Fibroblast of peridontal ligament (primary cell): ENCODE measurements at regions not wholly inside any gene's neighbourhood (a gene's known extent, or its start where the extent isn't known, plus 50 kb on each side); places are given as distances from the start of the nearest gene placed in this dataset.
"Not testable (repeated sequence)": the region's sequence is repeated elsewhere in the genome, so short reads cannot be mapped to it uniquely, and the experiment has no call there.

ENCODE experiments used
- DNase-seq: peaks from one replicate; pipeline ENCODE4 v3.0.0-alpha.2; 2010; ENCODE audit errors: extremely low read depth

DNA sequence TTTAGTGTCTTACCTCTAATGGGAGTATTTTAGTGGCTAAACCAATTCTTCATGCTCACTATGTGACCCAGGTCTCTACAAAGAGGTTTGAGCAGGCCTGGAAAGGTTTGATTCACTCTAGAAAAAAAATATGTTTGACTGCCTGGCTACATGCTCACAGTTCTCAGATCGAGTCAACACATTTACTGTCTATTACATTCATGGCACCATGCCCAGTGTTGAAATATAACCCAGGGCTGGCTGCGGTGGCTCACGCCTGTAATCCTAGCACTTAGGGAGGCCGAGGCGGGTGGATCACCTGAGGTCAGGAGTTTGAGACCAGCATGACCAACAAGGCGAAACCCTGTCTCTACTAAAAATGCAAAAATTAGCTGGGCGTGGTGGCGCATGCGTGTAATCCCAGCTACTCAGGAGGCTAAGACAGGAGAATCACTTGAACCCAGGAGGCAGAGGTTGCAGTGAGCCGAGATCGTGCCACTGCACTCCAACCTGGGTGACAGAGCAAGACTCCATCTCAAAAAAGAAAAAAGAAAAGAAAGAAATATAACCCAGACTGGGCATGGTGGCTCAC lies 543.8 kb downstream of the HAPSTR1 start:
- not testable (repeated sequence) for DNase-seq

DNA sequence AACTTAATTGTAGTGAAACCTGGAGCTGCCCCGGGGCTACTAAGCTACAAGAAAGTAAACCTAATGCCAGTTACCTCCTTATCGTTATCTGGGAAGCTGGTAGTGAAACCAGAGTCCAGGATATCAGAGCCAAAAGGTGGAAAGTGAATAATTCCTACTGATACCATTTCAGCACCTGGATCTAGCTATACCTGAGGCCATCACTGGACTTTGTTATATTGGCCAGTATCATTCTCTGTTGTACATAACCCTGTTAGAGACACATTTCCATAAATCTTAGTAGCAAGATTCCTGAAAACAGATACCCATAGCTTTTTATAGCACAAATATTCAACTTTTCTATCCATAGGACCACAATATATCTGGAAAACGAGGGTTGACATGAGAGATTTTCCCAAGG lies 538.0 kb downstream of the GRIN2A start:
- DNase-seq: no peak

- DNase-seq: no peak
These were observed 536.3 kb downstream of the GRIN2A start for GRCh38 chr16:9645911-9646310.

DNA sequence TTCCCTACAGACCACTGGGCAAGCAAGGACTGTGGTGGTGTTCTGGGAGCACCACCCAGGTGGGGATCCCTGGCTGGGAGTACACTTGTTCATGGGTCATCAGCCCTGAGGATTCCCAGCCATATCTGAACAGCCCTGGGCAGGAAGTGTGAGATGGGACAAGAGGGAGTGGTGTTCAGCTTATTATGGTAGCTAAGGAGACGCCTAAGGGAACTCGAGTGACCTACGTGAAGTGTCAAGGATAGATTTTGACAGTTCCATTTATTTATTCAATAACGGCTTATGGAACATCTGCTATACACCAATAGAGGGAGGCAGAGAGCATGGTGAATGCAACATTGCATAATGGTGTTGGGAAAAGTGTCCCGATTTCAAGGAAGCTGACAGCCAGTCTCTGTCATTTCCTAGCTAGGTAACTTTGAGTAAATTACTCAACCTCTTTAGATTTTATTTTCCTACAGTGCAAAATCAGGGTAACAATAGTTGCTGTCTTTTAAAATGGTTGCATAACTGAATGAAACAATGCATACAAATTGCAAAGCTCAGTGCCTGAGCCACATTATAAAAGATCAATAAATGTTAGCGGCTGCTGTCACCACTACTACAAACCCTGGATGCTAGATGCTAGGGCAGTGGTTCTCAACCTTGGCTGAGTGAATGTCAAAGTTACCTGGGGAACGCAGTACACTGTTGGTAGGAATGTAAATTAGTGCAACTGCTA lies 534.1 kb downstream of the GRIN2A start:
- peak; percentile 27 for DNase-seq

DNA sequence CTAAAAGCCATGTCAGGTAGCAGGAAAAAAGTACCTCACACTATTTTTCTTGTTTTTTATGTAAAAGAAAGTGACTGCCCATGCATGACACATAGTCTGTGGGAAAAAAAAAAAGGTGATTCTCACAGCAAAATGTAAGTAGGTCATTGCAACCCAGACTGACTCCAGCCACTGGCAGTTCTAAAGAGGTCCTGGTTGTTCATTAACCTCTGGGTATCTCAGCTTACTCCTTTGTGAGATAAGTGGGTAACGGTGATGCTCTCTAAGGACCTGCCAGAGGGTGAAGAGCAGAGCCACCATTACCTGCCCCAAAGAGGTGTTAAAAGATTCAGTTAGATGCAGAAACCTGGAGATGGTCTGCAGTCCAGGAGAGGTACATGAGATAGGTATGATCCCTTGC lies 531.9 kb downstream of the GRIN2A start:
- no peak for DNase-seq

GRCh38 chr16:9655051-9655450 lies 527.2 kb downstream of the GRIN2A start:
- no peak for DNase-seq

DNA sequence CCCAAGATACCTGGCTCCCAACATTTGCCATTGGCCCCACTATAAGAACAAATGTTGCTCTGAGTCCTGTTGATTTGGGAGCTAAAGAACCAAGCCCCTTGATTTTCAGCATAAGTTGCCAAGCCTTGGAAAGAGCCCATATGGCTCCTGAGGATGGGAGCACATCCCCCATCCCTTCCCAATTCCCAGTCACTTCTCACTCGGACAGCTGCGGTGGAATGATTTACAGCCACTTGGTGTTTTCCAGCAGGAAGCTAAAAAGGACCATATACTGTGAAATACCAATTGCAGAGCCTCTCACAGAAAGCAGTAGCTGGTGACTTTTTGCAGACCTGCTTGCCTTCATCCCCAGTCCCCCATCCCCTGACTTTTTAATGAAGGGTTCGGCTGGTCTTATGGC lies 524.6 kb downstream of the GRIN2A start:
- no peak for DNase-seq

DNA sequence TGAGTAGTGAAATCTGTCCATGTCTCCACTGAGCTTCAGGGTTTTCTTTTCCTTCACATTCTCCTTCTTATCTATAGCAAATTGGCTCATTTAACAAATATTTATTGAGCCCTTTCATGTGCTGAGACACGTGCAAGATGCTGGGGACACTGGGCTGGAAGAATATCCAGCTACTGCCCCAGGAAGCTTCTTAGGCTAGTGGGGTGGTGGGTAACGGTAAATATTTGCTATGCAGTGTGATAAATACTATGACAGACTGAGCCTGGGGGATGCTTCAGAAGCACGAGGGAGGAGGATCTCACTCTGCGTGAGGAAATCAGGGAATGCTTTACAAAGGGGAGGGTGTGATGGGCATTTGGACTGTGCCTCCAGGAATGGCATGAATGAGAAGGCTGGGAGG lies 524.1 kb downstream of the GRIN2A start:
- no peak for DNase-seq

DNA sequence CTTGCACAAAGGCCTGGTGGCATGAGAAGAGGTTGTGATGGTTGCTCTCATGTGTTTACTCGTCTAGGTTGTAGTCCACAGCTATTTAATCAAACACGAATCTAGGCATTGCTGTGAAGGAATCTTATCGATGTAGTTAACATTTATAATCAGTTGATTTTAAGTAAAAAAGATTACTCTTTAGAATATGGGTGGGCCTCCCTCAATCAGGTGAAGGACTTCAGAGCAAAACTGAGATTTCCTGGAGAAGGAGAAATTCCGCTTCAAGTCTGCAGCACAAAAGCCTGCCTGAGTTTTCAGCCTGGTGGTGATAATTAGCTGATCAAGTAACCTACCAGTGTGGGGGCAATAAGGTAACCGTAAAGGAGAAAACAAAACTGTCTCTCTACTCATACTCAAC lies 523.6 kb downstream of the GRIN2A start:
- no peak for DNase-seq

GRCh38 chr16:9660898-9661297 lies 521.3 kb downstream of the GRIN2A start:
- DNase-seq: no peak

- no peak for DNase-seq
These were observed 520.8 kb downstream of the GRIN2A start for GRCh38 chr16:9661336-9662017.

DNA sequence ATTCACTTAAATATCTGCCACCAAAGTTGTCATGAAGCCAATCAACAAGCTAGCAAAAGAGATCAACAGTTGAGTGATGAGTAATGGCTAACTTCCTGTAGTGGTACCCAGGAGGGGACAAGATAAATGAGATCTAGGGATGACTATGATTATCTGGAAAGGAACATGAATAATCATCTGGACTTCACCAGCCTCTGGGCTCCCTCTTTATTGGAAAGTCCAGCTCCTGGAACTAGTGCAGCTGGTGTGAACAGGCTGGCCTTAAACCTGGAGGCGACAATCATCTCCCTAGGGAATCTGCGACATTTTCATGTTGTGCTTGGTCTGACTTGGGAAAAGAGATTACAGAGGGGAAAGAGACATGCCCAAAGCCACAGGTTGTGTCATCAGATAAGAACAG lies 518.6 kb downstream of the GRIN2A start:
- no peak for DNase-seq

- no peak for DNase-seq
These were observed 516.4 kb downstream of the GRIN2A start for GRCh38 chr16:9665851-9666271.

DNA sequence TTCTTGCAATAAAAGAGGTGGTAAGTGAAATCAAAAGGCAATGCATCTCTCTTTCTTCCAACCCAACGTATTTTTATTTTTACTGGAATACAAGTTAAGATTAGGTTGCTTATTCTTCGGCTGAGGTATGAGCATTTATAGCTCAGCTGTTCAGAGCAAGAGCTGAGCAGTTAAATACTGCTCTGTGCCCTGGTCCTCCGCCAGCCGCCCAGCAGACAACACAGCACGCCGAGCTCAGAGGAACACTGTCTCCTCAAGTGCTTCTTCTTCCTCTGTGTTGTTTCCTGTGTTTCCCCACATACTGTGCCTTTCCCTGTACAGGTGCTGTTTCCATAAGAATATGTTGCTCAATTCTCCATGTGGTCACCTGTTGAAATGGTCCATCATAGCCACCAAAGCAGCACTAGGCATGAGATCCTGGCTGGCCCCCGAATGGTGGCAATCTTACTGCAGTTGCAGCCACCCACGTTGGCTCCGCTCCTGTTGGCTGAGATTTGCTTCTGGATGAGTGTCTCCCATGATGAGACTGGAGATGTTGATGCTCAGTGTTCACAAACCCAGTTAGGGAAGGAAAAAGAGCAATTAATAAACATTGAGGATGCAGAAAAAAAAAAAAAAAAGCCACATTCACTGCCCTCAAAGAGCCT lies 515.3 kb downstream of the GRIN2A start:
- DNase-seq: no peak

DNA sequence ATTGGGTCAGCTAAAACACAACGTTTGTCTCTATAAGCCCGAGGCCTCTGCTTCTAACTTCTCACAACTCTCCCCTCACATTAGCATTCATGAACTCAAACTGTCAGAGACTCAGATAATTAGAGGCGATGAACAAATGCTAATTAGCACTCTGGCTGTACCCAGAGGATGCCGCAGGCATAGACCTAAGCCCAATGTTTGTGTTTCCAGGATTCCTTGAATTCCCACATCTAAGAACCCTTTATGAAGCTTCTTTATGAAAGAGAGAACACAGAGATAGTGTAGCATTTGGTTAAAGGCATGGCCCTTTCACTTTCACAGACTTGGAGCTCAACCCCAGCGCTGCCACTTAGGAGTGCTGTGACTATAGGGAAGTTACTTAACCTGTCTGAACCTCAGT lies 512.2 kb downstream of the GRIN2A start:
- DNase-seq: no peak

- not testable (repeated sequence) for DNase-seq
These were observed 511.6 kb downstream of the GRIN2A start for GRCh38 chr16:9670616-9671015.

- not testable (repeated sequence) for DNase-seq
These were observed 505.5 kb downstream of the GRIN2A start for GRCh38 chr16:9676560-9677300.

- DNase-seq: no peak
These were observed 505.0 kb downstream of the GRIN2A start for GRCh38 chr16:9677301-9677653.

DNA sequence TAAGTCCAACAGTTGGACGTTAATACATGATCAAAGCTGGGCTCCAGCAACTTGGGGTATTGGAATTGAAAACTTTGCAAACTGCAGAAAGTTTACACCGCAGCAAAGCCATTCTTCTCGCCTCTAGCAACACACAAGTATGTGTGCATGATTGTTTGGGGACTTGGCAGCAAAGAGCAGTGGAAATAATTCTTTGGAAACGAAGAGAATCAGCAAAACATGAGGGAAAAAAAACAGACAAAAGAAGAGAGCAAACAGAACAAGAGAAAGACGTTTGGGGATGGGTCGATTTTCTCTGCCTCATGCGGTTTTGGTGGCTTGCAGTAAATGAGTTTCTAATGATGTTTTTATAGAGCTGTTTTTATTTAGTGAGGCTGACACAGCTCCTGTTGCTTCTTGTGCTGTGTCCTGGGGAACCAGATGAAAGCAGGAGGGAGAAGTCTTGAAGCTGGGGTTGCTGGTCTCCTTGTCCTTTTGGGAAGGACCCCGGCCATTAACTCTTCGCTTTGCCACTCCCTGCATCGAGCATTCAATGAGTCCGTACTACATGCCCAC lies 502.9 kb downstream of the GRIN2A start:
- no peak for DNase-seq

DNA sequence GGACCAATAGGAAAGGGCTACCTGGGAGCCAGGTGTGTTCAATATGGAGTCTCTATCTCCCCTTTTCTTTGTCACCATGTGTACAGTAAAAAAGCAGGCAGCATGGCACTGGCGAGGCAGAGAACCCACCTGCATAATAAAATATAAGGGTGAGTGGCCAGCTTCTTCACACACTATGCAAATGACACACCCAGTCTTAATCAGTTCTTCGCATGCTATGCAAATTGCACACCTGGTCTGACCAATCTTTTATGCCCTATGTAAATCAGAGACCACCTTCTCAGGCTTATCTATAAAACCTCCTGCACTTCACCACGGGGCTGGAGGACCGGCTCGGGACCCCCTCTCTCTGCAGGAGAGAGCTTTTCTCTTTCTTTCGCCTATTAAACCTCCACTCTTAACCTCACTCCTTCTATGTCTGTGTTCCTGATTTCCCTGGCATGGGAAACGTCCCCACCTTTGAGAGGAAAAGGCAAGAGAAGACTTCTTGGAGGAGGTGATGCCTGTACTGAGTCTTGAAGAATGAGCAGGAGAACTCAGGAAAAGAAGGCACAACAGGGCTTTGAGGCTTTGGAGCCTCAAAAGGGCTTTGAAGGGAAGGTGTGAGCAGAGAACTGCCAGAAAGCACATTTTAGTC lies 502.1 kb downstream of the GRIN2A start:
- DNase-seq: no peak

DNA sequence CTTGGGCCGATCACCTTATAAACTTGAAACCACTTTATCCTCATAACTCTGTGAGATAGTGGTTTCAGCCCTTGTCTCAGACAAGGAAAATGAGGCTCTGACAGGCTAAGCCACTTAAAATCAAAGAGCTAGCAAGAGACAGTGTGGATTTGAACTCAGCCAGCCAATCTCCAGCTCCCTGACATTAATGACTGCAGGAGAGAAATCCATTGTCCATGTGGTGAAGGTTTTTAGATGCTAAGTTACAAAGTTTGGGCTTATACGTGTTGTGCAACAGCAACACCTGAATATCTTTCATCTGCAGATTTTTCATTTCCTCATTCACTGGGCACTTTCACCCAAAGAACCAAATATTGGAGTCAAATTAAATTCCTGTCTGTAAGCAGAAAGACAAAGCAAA lies 501.3 kb downstream of the GRIN2A start:
- DNase-seq: no peak
